Calu3 (cell line): ENCODE measurements at regions not wholly inside any gene's neighbourhood (a gene's known extent, or its start where the extent isn't known, plus 50 kb on each side); places are given as distances from the start of the nearest gene placed in this dataset.

Experiments
- BruUV-seq: library from RNA; stranded (reverse); fragments of 400-500 nt; replicated peaks from 2 replicates; lab custom pipeline; 2021; lab: Mats Ljungman, UMichigan
- CTCF ChIA-PET: fragments of 300-600 bp; sonication (Branson Sonifier 250); formaldehyde crosslinking; loops from one replicate; lab custom pipeline; 2022; ENCODE audit warnings: antibody characterized with exemption; lab: Charles Lee
- DNase-seq: peaks from one replicate; pipeline ENCODE4 v3.0.0; 2022
- H3K27ac Mint-ChIP-seq: one replicate; pipeline ENCODE4 v1.8.0; 2022; ENCODE audit warnings: mixed read lengths; ENCODE audit not compliant: unreplicated experiment
- H3K27me3 Mint-ChIP-seq: one replicate; pipeline ENCODE4 v1.8.0; 2022; ENCODE audit warnings: mixed read lengths; ENCODE audit not compliant: unreplicated experiment
- H3K36me3 Mint-ChIP-seq: one replicate; pipeline ENCODE4 v1.8.0; 2022; ENCODE audit warnings: mild to moderate bottlenecking, moderate library complexity, mixed read lengths; ENCODE audit not compliant: insufficient read depth, unreplicated experiment
- H3K4me1 Mint-ChIP-seq: one replicate; pipeline ENCODE4 v1.8.0; 2022; ENCODE audit warnings: mild to moderate bottlenecking, low read depth, mixed read lengths; ENCODE audit not compliant: unreplicated experiment
- H3K4me3 Mint-ChIP-seq: one replicate; pipeline ENCODE4 v1.8.0; 2022; ENCODE audit warnings: mild to moderate bottlenecking, low read depth, moderate library complexity, mixed read lengths; ENCODE audit not compliant: unreplicated experiment
- H3K9me3 Mint-ChIP-seq: one replicate; pipeline ENCODE4 v1.8.0; 2022; ENCODE audit warnings: low read depth, mixed read lengths; ENCODE audit not compliant: unreplicated experiment
- intact Hi-C: fragments of 100-400 bp; cut with micrococcal nuclease; formaldehyde crosslinking; loops from one replicate; pipeline ENCODE4 v1.10.0; 2022; ENCODE audit not compliant: unreplicated experiment
- TF ChIP-seq, protein P1 (sequence below): fragments of 200-600 bp; IDR thresholded peaks from one replicate; pipeline ENCODE4 v1.8.0; 2022; ENCODE audit warnings: antibody characterized with exemption; ENCODE audit not compliant: unreplicated experiment

DNA sequence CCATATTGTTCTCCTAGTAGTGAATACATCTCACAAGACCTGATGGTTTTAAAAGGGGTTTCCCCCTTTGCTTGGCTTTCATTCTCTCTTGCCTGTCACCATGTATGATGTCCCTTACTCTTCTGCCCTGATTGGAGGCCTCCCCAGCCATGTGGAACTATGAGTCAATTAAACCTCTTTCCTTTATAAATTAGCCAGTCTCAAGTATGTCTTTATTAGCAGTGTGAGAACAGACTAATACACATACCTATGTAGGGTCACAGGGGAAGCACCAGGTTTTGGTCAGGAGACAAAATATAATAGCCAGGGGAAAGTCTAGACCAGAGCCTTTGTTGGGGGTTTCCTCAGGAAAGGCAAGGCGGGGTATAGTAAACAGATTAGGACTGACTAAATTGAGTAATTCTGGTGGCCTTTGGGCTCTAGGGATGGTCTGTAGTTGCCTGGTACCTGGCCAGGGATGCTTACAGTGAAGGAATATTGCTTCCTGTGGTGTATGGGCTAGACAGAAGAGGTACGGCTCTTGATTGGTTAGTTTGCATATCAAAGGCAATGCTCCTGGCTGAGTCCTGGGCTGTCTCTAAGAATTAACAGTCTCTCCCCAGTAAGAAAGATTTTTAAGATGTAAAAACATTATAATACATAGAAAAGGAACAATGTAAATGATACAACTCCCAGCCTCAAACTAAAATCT is 254.5 kb downstream of the ELAVL2 start:
- Mint-ChIP-seq H3K36me3 (no peaks in the 10 kb centered on the region), H3K27ac (no peak overlapping the region), H3K9me3 (peaks cover 5% of the 10 kb centered on the region), H3K27me3 (no peaks in the 10 kb centered on the region), H3K4me1 (no peaks in the 10 kb centered on the region), H3K4me3 (no peak overlapping the region)
- DNase-seq, result no peak
- no TSS peak for BruUV-seq
- TF ChIP-seq, protein P1, sequence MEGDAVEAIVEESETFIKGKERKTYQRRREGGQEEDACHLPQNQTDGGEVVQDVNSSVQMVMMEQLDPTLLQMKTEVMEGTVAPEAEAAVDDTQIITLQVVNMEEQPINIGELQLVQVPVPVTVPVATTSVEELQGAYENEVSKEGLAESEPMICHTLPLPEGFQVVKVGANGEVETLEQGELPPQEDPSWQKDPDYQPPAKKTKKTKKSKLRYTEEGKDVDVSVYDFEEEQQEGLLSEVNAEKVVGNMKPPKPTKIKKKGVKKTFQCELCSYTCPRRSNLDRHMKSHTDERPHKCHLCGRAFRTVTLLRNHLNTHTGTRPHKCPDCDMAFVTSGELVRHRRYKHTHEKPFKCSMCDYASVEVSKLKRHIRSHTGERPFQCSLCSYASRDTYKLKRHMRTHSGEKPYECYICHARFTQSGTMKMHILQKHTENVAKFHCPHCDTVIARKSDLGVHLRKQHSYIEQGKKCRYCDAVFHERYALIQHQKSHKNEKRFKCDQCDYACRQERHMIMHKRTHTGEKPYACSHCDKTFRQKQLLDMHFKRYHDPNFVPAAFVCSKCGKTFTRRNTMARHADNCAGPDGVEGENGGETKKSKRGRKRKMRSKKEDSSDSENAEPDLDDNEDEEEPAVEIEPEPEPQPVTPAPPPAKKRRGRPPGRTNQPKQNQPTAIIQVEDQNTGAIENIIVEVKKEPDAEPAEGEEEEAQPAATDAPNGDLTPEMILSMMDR, result no peak
- CTCF ChIA-PET, result no interaction called here
- intact Hi-C loops, result loop anchor here (10.0 kb wide), 1 partner anchor 123 kb away; no protein-coding TSS in a partner anchor

DNA sequence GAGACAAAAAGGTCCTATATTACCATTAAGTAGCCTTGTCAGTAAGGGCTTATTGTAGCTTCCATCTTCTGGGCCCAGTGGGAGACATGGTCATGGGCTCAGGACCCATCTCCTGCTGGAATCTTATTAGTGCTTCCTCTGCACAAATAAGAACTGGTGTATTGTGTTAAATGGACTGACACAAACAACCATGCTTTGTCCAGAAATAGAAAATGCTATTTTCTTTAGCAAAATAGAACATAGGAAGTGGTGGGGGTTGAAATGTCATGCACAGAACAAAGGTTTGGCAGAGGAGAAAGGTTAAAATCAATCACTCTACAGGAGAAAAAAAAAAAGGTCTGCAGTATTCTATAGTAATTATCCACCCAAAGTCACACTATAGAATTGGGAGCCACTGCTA is 252.2 kb downstream of the ELAVL2 start:
- intact Hi-C loops, result loop anchor here (10.0 kb wide), 1 partner anchor 121 kb away; no protein-coding TSS in a partner anchor
- CTCF ChIA-PET, result no interaction called here
- H3K27ac Mint-ChIP-seq, result no peak overlapping the region
- TF ChIP-seq, protein P1, result no peak
- no peaks in the 10 kb centered on the region for H3K36me3 Mint-ChIP-seq
- H3K4me3 Mint-ChIP-seq, result no peak overlapping the region
- no peak for DNase-seq
- no peaks in the 10 kb centered on the region for H3K4me1 Mint-ChIP-seq
- H3K27me3 Mint-ChIP-seq, result no peaks in the 10 kb centered on the region
- BruUV-seq, result no TSS peak
- peaks cover 5% of the 10 kb centered on the region for H3K9me3 Mint-ChIP-seq

DNA sequence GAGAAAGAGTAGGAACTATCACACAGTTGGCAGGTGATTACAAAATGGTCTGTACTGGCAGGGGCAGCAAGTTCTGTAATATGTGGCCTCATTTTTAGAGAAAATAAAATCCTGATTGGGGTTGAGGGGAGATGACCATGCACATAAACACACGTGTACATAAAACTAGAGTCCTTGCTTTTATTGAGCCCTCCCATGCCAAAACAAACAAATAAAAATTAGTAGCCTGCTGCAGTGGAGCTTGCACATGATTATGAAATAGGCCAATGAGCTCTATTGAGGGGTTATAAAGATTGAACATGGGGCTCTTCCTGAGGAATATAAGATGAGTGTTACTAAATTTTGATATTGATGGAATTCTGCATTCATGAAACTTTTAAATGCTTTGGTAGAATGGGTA is 248.4 kb downstream of the ELAVL2 start:
- Mint-ChIP-seq H3K27ac (no peak overlapping the region), H3K27me3 (no peaks in the 10 kb centered on the region), H3K9me3 (no peaks in the 10 kb centered on the region), H3K4me3 (no peak overlapping the region), H3K4me1 (no peaks in the 10 kb centered on the region), H3K36me3 (no peaks in the 10 kb centered on the region)
- CTCF ChIA-PET, result no interaction called here
- no peak for DNase-seq
- intact Hi-C loops, result loop anchor here (10.0 kb wide), 1 partner anchor 117 kb away; no protein-coding TSS in a partner anchor
- TF ChIP-seq, protein P1, result no peak
- no TSS peak for BruUV-seq

DNA sequence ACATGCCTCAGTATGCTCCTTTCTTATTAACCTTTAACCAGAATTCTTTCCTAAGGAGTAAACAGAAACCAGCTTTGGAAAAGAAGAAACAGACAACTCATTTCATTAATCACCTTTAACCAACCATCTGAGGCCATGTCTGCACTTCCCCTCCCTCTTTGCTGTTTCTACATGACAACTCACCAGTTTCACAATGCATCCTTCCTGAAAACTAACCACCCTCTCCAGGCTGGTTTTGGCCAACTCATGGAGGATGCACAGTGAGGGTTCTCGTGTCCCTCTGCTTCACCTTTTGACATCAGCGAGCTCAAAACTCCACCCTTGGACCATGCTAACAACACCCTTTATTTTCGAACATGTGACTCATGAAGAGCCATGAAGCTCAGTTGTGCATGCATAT is 244.1 kb downstream of the ELAVL2 start:
- TF ChIP-seq, protein P1, result no peak
- no peaks in the 10 kb centered on the region for H3K9me3 Mint-ChIP-seq
- CTCF ChIA-PET, result no interaction called here
- H3K27ac Mint-ChIP-seq, result no peak overlapping the region
- no peaks in the 10 kb centered on the region for H3K27me3 Mint-ChIP-seq
- intact Hi-C loops, result no loop called here
- no peaks in the 10 kb centered on the region for H3K4me1 Mint-ChIP-seq
- DNase-seq, result no peak
- no TSS peak for BruUV-seq
- no peak overlapping the region for H3K4me3 Mint-ChIP-seq
- H3K36me3 Mint-ChIP-seq, result no peaks in the 10 kb centered on the region
